Erythroblast (primary cell): ENCODE measurements at regions not wholly inside any gene's neighbourhood (a gene's known extent, or its start where the extent isn't known, plus 50 kb on each side); places are given as distances from the start of the nearest gene placed in this dataset.

ENCODE experiments used
- GATA1 ChIP-seq: IDR thresholded peaks from 2 replicates; pipeline ENCODE4 v1.6.1; 2011; ENCODE audit warnings: low read depth, mild to moderate bottlenecking, control low read depth, low read length, moderate library complexity
- POLR2A ChIP-seq: IDR thresholded peaks from 2 replicates; pipeline ENCODE4 v1.6.1; 2011; ENCODE audit warnings: mild to moderate bottlenecking, low read length

- TF ChIP-seq POLR2A (no peak), GATA1 (no peak)
Measured at GRCh38 chr13:80685942-80686341, 345.0 kb upstream of the SPRY2 start.
